ENCODE measurements at regions not wholly inside any gene's neighbourhood (a gene's known extent, or its start where the extent isn't known, plus 50 kb on each side); places are given as distances from the start of the nearest gene placed in this dataset.

DNA sequence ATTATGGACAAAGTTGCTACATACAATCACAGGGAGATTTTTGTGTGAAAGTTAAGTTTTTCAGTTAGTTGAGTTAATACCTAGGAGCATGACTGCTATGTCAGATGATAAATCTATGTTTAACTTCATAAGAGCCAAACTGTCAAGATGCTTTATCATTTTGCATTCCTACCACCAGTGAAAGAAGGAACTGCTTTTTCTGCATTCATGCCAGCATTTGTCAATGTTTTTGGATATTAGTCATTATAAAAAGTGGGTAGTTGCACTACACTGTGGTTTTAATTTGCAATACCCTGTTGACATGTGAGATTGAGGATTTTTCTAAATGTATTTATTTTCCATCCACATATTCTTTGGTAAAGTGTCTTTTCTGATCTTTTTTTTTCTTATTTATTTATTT is 434.0 kb upstream of the MON1B start:
- ChIA-PET CTCF (no interaction called here), POLR2A (ENCODE audit: low non-redundant PET) (no interaction called here)
- no peaks in the 10 kb centered on the region for H3K27me3 ChIP-seq (replicated peaks; ENCODE audit: insufficient read depth, low read depth, low read length, poor library complexity)
- H3K36me3 ChIP-seq (ENCODE audit: insufficient read depth, low read length, poor library complexity, severe bottlenecking), result no peaks in the 10 kb centered on the region
- peaks cover 11% of the 10 kb centered on the region for H3K9me3 ChIP-seq (ENCODE audit: low read depth, low read length, poor library complexity, severe bottlenecking)
- BruUV-seq (replicated peaks), result no TSS peak
- TF ChIP-seq EZH2 (IDR thresholded peaks at IDR 0.05; ENCODE audit: borderline replicate concordance, low read depth, low read length, poor library complexity, severe bottlenecking) (no peak), CTCF (conservative IDR thresholded peaks at IDR 0.05; ENCODE audit: low read depth, low read length) (no peak)
- intact Hi-C loops (cut with micrococcal nuclease; ENCODE audit: unreplicated experiment), result no loop called here
- no peak overlapping the region for H3K27ac ChIP-seq (ENCODE audit: low read depth, low read length, poor library complexity, severe bottlenecking)
- no peak overlapping the region for H3K4me3 ChIP-seq (ENCODE audit: low read depth, low read length, poor library complexity, severe bottlenecking)
- H3K4me1 ChIP-seq (ENCODE audit: insufficient read depth, low read length, poor library complexity, severe bottlenecking), result no peaks in the 10 kb centered on the region
- DNase-seq (ENCODE audit: low spot score), result no peak

DNA sequence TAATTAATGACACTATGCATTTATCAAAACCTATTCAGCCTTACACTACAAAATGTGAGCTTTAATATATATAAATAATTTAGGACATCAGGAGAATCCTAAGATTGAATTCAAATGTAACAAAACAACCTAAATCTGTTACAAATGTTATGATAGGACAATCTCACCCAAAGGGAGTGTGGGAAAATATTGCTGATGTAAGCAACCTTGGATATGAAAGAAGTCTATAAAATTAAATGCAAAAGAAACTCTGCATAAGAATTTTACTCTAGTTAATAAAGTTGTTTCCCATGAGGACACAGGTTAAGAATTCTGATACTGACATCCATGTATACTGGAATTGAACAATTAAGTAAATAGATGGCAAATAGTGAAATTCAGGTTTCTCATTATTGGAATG is 424.5 kb upstream of the MON1B start:
- intact Hi-C loops (cut with micrococcal nuclease; ENCODE audit: unreplicated experiment), result no loop called here
- H3K36me3 ChIP-seq (ENCODE audit: insufficient read depth, low read length, poor library complexity, severe bottlenecking), result no peaks in the 10 kb centered on the region
- no peaks in the 10 kb centered on the region for H3K27me3 ChIP-seq (replicated peaks; ENCODE audit: insufficient read depth, low read depth, low read length, poor library complexity)
- no peak overlapping the region for H3K4me3 ChIP-seq (ENCODE audit: low read depth, low read length, poor library complexity, severe bottlenecking)
- ChIA-PET POLR2A (ENCODE audit: low non-redundant PET) (no interaction called here), CTCF (no interaction called here)
- DNase-seq (ENCODE audit: low spot score), result no peak
- TF ChIP-seq CTCF (conservative IDR thresholded peaks at IDR 0.05; ENCODE audit: low read depth, low read length) (no peak), EZH2 (IDR thresholded peaks at IDR 0.05; ENCODE audit: borderline replicate concordance, low read depth, low read length, poor library complexity, severe bottlenecking) (no peak)
- H3K9me3 ChIP-seq (ENCODE audit: low read depth, low read length, poor library complexity, severe bottlenecking), result no peaks in the 10 kb centered on the region
- H3K27ac ChIP-seq (ENCODE audit: low read depth, low read length, poor library complexity, severe bottlenecking), result no peak overlapping the region
- H3K4me1 ChIP-seq (ENCODE audit: insufficient read depth, low read length, poor library complexity, severe bottlenecking), result no peaks in the 10 kb centered on the region
- no TSS peak for BruUV-seq (replicated peaks)

- CTCF ChIA-PET, result no interaction called here
- POLR2A ChIA-PET (ENCODE audit: low non-redundant PET), result no interaction called here
- TF ChIP-seq CTCF (conservative IDR thresholded peaks at IDR 0.05; ENCODE audit: low read depth, low read length), result no peak
- TF ChIP-seq EZH2 (IDR thresholded peaks at IDR 0.05; ENCODE audit: borderline replicate concordance, low read depth, low read length, poor library complexity, severe bottlenecking), result no peak
- no peaks in the 10 kb centered on the region for H3K9me3 ChIP-seq (ENCODE audit: low read depth, low read length, poor library complexity, severe bottlenecking)
- DNase-seq (ENCODE audit: low spot score), result no peak
- no peaks in the 10 kb centered on the region for H3K36me3 ChIP-seq (ENCODE audit: insufficient read depth, low read length, poor library complexity, severe bottlenecking)
- no peaks in the 10 kb centered on the region for H3K27me3 ChIP-seq (replicated peaks; ENCODE audit: insufficient read depth, low read depth, low read length, poor library complexity)
- H3K4me3 ChIP-seq (ENCODE audit: low read depth, low read length, poor library complexity, severe bottlenecking), result no peak overlapping the region
- H3K27ac ChIP-seq (ENCODE audit: low read depth, low read length, poor library complexity, severe bottlenecking), result no peak overlapping the region
- no TSS peak for BruUV-seq (replicated peaks)
- H3K4me1 ChIP-seq (ENCODE audit: insufficient read depth, low read length, poor library complexity, severe bottlenecking), result no peaks in the 10 kb centered on the region
- intact Hi-C loops (cut with micrococcal nuclease; ENCODE audit: unreplicated experiment), result no loop called here
These were observed 422.7 kb upstream of the MON1B start for GRCh38 chr16:76768316-76768715.
